ENCODE measurements at regions not wholly inside any gene's neighbourhood (a gene's known extent, or its start where the extent isn't known, plus 50 kb on each side); places are given as distances from the start of the nearest gene placed in this dataset.

- dilution Hi-C loops (cut with MboI; ENCODE audit: extremely low pct_ligation_motif_present, low sequenced_read_pairs), result no loop called here
- TF ChIP-seq EZH2 (IDR thresholded peaks at IDR 0.05; ENCODE audit: low read length), result no peak
- TF ChIP-seq CTCF (optimal IDR thresholded peaks at IDR 0.05 in 1 of 3, IDR thresholded peaks at IDR 0.05 in 1 of 3, conservative IDR thresholded peaks at IDR 0.05 in 1 of 3; ENCODE audit: extremely low read depth in 1 of 3, insufficient read depth in 2 of 3, low read length in 3 of 3), result no peak
- H3K9me1 ChIP-seq (ENCODE audit: control insufficient read depth, extremely low read depth, insufficient read depth, low read length), result no peaks in the 10 kb centered on the region
- no peaks in the 10 kb centered on the region for H3K36me3 ChIP-seq (ENCODE audit: control insufficient read depth in 2 of 2, extremely low read depth in 1 of 2, insufficient read depth in 2 of 2, low read length in 2 of 2)
- no peak overlapping the region for H3K9ac ChIP-seq (ENCODE audit: control insufficient read depth, extremely low read depth, insufficient read depth, low read length)
- H3K4me1 ChIP-seq (ENCODE audit: control insufficient read depth, extremely low read depth, insufficient read depth, low read length), result no peaks in the 10 kb centered on the region
- no peak for DNase-seq (ENCODE audit: low read depth, low spot score)
- H3K4me2 ChIP-seq (ENCODE audit: control insufficient read depth, extremely low read depth, insufficient read depth, low read depth, low read length), result no peak overlapping the region
- H2AFZ ChIP-seq (ENCODE audit: control insufficient read depth, low read length), result no peak overlapping the region
- H3K27ac ChIP-seq (ENCODE audit: control insufficient read depth, insufficient read depth, low read length), result no peak overlapping the region
- no peak overlapping the region for H3K4me3 ChIP-seq (ENCODE audit: control insufficient read depth in 2 of 3, extremely low read depth in 1 of 3, insufficient read depth in 2 of 3, low read depth in 1 of 3, low read length in 3 of 3)
- no peaks in the 10 kb centered on the region for H3K79me2 ChIP-seq (ENCODE audit: control insufficient read depth, insufficient read depth, low read length)
- H3K9me3 ChIP-seq (ENCODE audit: control insufficient read depth, low read depth, low read length), result no peaks in the 10 kb centered on the region
- no peak for FAIRE-seq
- H4K20me1 ChIP-seq (ENCODE audit: control insufficient read depth, extremely low read depth, insufficient read depth, low read length), result no peaks in the 10 kb centered on the region
- no peaks in the 10 kb centered on the region for H3K27me3 ChIP-seq (ENCODE audit: control insufficient read depth, extremely low read depth, insufficient read depth, low read length)
Observed at GRCh38 chr1:95438218-95438948, 204.4 kb downstream of the RWDD3 start.

GRCh38 chr1:95440511-95440910, 206.5 kb downstream of the RWDD3 start:
- Histone ChIP-seq H3K9ac (ENCODE audit: control insufficient read depth, extremely low read depth, insufficient read depth, low read length) (no peak overlapping the region), H3K9me3 (ENCODE audit: control insufficient read depth, low read depth, low read length) (no peaks in the 10 kb centered on the region), H3K36me3 (ENCODE audit: control insufficient read depth in 2 of 2, extremely low read depth in 1 of 2, insufficient read depth in 2 of 2, low read length in 2 of 2) (no peaks in the 10 kb centered on the region), H3K4me3 (ENCODE audit: control insufficient read depth in 2 of 3, extremely low read depth in 1 of 3, insufficient read depth in 2 of 3, low read depth in 1 of 3, low read length in 3 of 3) (no peak overlapping the region), H3K4me1 (ENCODE audit: control insufficient read depth, extremely low read depth, insufficient read depth, low read length) (no peaks in the 10 kb centered on the region), H4K20me1 (ENCODE audit: control insufficient read depth, extremely low read depth, insufficient read depth, low read length) (no peaks in the 10 kb centered on the region), H3K79me2 (ENCODE audit: control insufficient read depth, insufficient read depth, low read length) (no peaks in the 10 kb centered on the region), H3K27me3 (ENCODE audit: control insufficient read depth, extremely low read depth, insufficient read depth, low read length) (no peaks in the 10 kb centered on the region), H3K4me2 (ENCODE audit: control insufficient read depth, extremely low read depth, insufficient read depth, low read depth, low read length) (no peak overlapping the region), H3K27ac (ENCODE audit: control insufficient read depth, insufficient read depth, low read length) (no peak overlapping the region), H2AFZ (ENCODE audit: control insufficient read depth, low read length) (no peak overlapping the region), H3K9me1 (ENCODE audit: control insufficient read depth, extremely low read depth, insufficient read depth, low read length) (no peaks in the 10 kb centered on the region)
- dilution Hi-C loops (cut with MboI; ENCODE audit: extremely low pct_ligation_motif_present, low sequenced_read_pairs), result no loop called here
- DNase-seq (ENCODE audit: low read depth, low spot score) (no peak), FAIRE-seq (no peak)
- TF ChIP-seq EZH2 (IDR thresholded peaks at IDR 0.05; ENCODE audit: low read length) (no peak), CTCF (optimal IDR thresholded peaks at IDR 0.05 in 1 of 3, IDR thresholded peaks at IDR 0.05 in 1 of 3, conservative IDR thresholded peaks at IDR 0.05 in 1 of 3; ENCODE audit: extremely low read depth in 1 of 3, insufficient read depth in 2 of 3, low read length in 3 of 3) (no peak)

Data from keratinocyte (primary cell).